Islet precursor cell (in vitro differentiated cells): ENCODE measurements at regions not wholly inside any gene's neighbourhood (a gene's known extent, or its start where the extent isn't known, plus 50 kb on each side); places are given as distances from the start of the nearest gene placed in this dataset.
"Not testable (repeated sequence)": the region's sequence is repeated elsewhere in the genome, so short reads cannot be mapped to it uniquely, and the experiment has no call there.

Experiments used
- DNase-seq: peaks from one replicate; pipeline ENCODE4 v3.0.0-alpha.2; 2018

- DNase-seq, result no peak
Measured at GRCh38 chr19:30278882-30279254, 93.3 kb upstream of the ZNF536 start.

DNA sequence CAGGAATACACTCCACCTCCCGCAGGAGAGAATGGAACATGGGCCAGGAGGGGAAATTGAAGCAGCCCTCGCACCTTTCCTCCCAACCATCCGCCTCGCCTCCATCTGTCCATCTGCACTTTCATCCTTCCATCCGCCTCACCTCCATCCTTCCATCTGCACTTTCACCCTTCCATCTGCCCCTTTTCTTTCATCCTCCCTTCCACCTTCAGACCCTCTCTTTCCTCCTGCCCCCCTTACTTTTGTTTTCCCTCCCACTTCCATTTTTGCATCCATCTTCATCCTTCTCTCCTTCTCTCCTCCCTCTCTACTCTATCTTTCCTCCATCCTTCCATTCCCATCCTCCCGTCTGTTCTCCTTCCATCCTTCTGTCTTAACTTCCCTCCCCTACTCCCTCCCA is 92.2 kb upstream of the ZNF536 start:
- no peak for DNase-seq

DNA sequence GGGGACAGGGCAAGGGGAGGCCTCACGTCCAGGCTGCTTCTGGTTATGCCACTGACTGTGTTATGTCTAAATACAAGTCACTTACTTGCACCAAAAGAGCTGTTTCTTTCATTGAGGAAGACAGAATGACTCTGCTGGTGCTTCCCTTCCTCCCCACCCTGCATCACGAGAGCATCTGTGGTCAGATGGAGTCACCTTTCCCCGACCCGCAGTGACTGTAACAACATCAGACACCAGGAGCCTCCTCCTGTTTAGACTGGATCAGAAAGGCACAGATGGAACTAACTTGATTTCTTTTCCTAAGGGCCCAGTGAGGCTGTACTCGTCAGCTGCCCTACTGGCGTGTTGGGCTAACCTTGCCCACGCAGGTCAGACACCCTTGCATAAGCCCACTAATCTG is 90.3 kb upstream of the ZNF536 start:
- no peak for DNase-seq

DNA sequence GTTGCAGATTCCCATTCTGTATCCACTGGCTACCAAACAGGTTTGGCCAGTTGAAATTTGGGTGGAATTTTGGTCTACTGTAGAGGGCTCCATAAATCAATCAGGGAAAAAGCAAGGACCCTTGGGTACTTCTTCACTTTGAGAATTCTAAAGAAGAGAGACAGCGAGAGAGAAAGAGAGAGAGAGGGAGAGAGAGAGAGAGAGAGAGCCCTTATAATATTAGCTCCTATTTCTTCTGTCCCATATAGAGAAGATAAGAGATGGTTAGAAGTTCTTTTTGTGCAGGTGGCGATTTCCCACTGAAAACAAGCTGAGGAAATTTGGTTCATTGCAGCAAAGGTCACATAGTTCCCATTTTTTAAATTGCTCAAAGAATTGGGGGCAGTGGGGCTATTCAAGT is 88.6 kb upstream of the ZNF536 start:
- DNase-seq, result no peak

DNA sequence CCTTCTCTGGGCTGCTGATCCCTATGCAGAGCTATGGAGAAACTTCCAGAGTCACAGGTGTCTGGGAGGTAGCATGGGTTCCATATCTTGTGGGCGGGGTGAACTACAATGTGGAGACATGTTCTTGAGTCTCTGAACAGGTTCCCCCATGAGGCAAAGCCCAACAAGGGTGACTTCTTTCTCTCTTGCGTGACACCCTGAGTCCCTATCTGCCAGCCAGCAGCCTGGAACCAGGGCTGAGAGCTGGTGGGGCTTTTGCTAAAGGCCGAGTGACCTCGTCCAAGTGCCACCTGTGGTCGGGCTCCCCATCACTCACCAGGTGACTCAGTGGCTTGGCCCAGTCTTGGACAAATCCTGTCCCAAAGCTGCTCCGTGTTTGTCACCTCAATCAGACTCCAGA is 88.0 kb upstream of the ZNF536 start:
- no peak for DNase-seq

DNA sequence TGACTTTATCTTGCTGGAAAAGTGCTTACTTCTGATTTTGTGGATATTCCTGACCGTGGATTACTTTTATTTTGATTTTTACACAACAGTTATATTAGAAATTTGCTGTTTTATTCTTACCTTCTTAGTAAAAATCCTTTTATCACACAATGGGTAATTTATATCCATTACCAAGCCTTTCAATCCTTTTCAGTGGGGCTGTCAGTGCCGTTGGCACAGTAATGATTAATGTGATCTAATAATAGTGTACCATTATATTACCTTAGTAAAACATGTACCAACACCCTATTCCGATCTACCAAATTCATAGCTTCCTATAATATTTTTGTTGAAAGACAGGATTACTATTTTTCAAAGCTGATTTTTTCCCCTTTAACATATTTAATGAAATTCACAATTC is 87.3 kb upstream of the ZNF536 start:
- DNase-seq, result no peak

DNA sequence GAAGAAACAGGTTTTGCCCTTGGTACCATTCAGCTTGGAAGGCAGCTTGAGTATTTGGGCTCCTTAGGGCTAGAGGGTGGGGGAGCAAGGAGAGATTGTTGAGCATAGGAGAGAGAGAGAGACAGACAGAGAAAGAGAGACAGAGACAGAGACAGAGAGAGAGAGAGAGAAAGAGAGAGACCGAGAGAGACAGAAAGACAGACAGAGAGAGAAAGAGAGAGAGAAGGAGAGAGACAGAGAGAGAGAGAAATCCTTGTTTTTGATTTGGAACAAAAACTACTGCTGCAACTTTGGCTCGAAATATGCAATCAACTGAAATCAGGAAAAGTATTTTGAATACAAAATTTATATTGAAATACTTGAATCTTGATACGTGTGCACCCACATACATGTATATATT is 85.8 kb upstream of the ZNF536 start:
- no peak for DNase-seq

DNA sequence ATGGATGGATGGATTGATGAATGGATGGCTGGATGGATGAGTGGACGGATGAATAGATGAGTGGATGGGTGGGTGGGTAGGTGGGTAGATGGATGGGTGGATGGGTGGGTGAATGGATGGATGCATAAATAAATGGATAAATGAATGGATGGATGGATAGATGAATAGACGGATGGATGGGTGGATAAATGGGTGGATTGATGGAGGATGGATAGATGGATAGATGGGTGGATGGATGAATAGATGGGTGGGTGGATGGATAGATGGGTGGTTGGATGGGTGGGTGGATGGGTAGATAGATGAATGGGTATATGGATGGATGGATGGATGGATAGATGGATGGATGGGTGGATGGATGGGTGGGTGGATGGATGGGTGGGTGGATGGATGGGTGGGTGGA is 84.9 kb upstream of the ZNF536 start:
- no peak for DNase-seq

- no peak for DNase-seq
Measured at GRCh38 chr19:30287973-30288372, 84.2 kb upstream of the ZNF536 start.

- no peak for DNase-seq
Measured at GRCh38 chr19:30288911-30289310, 83.3 kb upstream of the ZNF536 start.

DNA sequence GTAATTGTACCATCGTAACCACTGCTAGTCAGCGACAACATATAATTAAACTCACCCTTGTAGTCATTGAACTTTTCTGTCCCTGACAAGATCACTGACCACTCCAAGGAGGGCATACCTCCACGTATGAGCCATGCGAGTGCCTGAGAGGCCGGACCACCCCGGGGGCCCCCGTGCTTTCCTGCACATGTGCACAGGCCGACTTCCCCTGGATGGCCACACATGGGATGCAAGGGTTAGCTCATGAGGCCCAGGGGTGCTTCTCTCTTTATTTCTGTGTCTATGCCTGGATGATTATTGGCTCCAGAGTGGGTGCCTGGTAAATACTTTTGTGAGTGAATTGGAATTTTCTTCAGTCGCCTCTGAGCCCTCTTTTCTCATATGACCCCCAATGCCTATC is 82.8 kb upstream of the ZNF536 start:
- no peak for DNase-seq

DNA sequence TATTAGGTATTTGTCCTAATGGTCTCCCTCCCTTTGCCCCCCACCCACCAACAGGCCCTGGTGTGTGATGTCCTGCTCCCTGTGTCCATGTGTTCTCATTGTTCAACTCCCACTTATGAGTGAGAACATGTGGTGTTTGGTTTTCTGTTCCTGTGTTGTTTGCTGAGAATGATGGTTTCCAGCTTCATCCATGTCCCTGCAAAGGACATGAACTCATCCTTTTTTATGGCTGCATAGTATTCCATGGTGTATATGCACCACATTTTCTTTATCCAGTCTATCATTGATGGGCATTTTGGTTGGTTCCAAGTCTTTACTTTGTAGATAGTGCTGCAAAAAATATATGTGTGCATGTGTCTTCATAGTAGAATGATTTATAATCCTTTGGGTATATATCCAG is 81.4 kb upstream of the ZNF536 start:
- DNase-seq, result not testable (repeated sequence)

- peak; percentile 11 for DNase-seq
Measured at GRCh38 chr19:30293051-30293785, 79.0 kb upstream of the ZNF536 start.

- peak; percentile 20 for DNase-seq
Measured at GRCh38 chr19:30297969-30298368, 74.2 kb upstream of the ZNF536 start.

GRCh38 chr19:30303131-30303654 is 69.0 kb upstream of the ZNF536 start:
- DNase-seq, result no peak

DNA sequence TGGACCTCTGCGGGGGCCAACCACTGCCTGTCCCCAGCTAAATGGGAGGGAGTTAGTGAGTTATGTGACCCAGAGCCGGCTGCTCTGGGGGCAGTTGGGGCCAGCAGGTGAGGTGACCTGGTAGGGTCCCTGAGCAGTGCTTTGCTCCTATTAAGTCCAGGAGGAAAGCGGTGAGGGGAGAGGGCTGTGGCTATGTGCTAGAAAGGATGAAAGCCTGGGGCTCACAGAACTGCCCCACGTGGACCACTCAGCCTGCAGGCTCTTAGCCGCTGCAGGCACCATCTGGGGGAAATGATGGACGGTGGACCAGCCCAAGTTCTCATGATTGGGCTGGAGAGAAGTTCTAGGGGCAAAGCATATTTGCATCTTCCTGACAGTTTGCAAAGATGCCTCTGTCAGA is 67.6 kb upstream of the ZNF536 start:
- no peak for DNase-seq

- no peak for DNase-seq
Measured at GRCh38 chr19:30305346-30306060, 66.7 kb upstream of the ZNF536 start.

- DNase-seq, result no peak
Measured at GRCh38 chr19:30307191-30307974, 64.8 kb upstream of the ZNF536 start.

DNA sequence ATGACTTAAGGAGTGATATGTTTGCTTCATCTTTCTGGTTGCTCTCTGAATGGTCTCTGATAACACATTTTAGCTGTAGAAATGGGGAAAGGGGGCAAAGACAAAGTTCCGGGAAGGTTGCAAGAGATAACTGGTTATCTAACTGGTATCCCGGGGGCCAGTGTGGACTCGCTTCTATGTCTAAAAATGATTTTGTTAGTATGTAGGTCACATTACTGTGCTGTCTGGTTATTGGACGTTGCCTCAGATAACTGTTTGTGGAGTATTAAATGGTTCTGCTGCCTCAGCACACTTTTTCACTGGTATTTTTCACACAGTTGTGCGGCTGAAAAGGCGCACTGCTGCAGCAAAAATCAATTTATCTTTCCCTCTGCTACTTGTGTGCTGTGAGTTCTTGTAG is 63.0 kb upstream of the ZNF536 start:
- no peak for DNase-seq

GRCh38 chr19:30309905-30310601 is 62.1 kb upstream of the ZNF536 start:
- DNase-seq, result no peak

GRCh38 chr19:30310602-30311263 is 61.5 kb upstream of the ZNF536 start:
- no peak for DNase-seq

DNA sequence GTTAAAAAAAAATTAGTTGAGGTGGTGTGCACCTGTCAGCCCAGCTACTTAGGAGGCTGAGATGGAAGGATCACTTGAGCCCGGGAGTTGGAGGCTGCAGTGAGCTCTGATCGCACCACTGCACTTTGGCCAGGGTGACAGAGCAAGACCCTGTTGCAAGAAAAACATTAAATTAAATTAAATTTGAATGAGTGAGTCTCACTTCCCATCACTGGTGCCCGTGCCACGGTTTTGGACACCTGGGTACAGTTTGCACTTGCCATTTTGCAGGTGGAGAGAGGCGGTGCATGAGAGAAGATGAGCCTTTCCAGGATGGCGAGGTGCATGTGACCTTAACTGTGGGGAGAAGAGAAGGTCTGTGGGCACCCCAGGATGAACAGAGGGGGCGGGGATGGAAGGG is 60.3 kb upstream of the ZNF536 start:
- no peak for DNase-seq
